HEK293T (cell line): ENCODE measurements at regions not wholly inside any gene's neighbourhood (a gene's known extent, or its start where the extent isn't known, plus 50 kb on each side); places are given as distances from the start of the nearest gene placed in this dataset.

Source experiments
- ARNT ChIP-seq: fragments of 450-650 bp; IDR thresholded peaks from 2 replicates; pipeline ENCODE4 v1.6.1; 2017; ENCODE audit warnings: mild to moderate bottlenecking
- BHLHE40 ChIP-seq: fragments of 450-650 bp; IDR thresholded peaks from 2 replicates; pipeline ENCODE4 v1.6.1; 2016; ENCODE audit warnings: mild to moderate bottlenecking, moderate library complexity, borderline replicate concordance
- ELF4 ChIP-seq: fragments of 450-650 bp; IDR thresholded peaks from 2 replicates; pipeline ENCODE4 v1.6.1; 2017; ENCODE audit warnings: antibody characterized with exemption
- FOXA1 ChIP-seq: fragments of 450-650 bp; IDR thresholded peaks from 2 replicates; pipeline ENCODE4 v1.6.1; 2016; ENCODE audit warnings: mild to moderate bottlenecking
- FOXK2 ChIP-seq: fragments of 450-650 bp; IDR thresholded peaks from 2 replicates; pipeline ENCODE4 v1.6.1; 2016; ENCODE audit warnings: mild to moderate bottlenecking
- FOXM1 ChIP-seq: fragments of 450-650 bp; IDR thresholded peaks from 2 replicates; pipeline ENCODE4 v1.6.1; 2017; ENCODE audit warnings: mild to moderate bottlenecking, borderline replicate concordance
- LEF1 ChIP-seq: fragments of 450-650 bp; IDR thresholded peaks from 2 replicates; pipeline ENCODE4 v1.6.1; 2017; ENCODE audit warnings: mild to moderate bottlenecking, borderline replicate concordance
- SP1 ChIP-seq: fragments of 450-650 bp; IDR thresholded peaks from 2 replicates; pipeline ENCODE4 v1.6.1; 2017
- TARDBP ChIP-seq: fragments of 450-650 bp; IDR thresholded peaks from 2 replicates; pipeline ENCODE4 v1.6.1; 2016
- ZNF384 ChIP-seq: fragments of 450-650 bp; IDR thresholded peaks from 2 replicates; pipeline ENCODE4 v1.6.1; 2016

DNA sequence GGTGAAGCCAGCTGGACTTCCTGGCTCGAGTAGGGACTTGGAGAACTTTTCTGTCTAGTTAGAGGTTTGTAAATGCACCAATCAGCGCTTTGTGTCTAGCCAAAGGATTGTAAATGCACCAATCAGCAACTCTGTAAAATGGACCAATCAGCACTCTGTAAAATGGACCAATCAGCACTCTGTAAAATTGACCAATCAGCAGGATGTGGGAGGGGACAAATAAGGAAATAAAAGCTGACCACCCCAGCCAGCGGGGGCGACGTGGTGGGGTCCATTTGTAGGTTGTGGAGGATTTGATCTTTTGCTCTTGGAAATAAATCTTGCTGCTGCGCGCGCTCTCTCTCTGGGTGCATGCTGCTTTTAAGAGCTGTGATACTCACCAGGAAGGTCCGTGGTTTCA, 202.9 kb downstream of the MIAT start:
- no peak for TF ChIP-seq FOXM1
- TF ChIP-seq ZNF384, result no peak
- no peak for TF ChIP-seq FOXK2
- TF ChIP-seq TARDBP, result no peak
- TF ChIP-seq ELF4, result no peak
- TF ChIP-seq FOXA1, result no peak
- TF ChIP-seq LEF1, result no peak
- TF ChIP-seq SP1, result no peak
- no peak for TF ChIP-seq BHLHE40
- TF ChIP-seq ARNT, result no peak
